ENCODE measurements at regions not wholly inside any gene's neighbourhood (a gene's known extent, or its start where the extent isn't known, plus 50 kb on each side); places are given as distances from the start of the nearest gene placed in this dataset.

- Histone ChIP-seq H3K4me1 (no peaks in the 10 kb centered on the region), H3K9me3 (no peaks in the 10 kb centered on the region), H3K4me3 (no peak overlapping the region), H3K27ac (no peak overlapping the region), H3K36me3 (no peaks in the 10 kb centered on the region), H3K9ac (ENCODE audit: low read depth in 2 of 2, low read length in 2 of 2) (no peak overlapping the region), H3K27me3 (no peaks in the 10 kb centered on the region)
- intact Hi-C loops (cut with DNase I), result no loop called here
- no peak for DNase-seq
- TF ChIP-seq CTCF (IDR thresholded peaks at IDR 0.05), result no peak
Measured at GRCh38 chr5:99879791-99880511, 655.2 kb upstream of the FAM174A start.

GRCh38 chr5:99878830-99879229 lies 656.3 kb upstream of the FAM174A start:
- Histone ChIP-seq H3K9ac (ENCODE audit: low read depth in 2 of 2, low read length in 2 of 2) (no peak overlapping the region), H3K27me3 (no peaks in the 10 kb centered on the region), H3K36me3 (no peaks in the 10 kb centered on the region), H3K27ac (no peak overlapping the region), H3K4me3 (no peak overlapping the region), H3K4me1 (no peaks in the 10 kb centered on the region), H3K9me3 (no peaks in the 10 kb centered on the region)
- no peak for DNase-seq
- intact Hi-C loops (cut with DNase I), result no loop called here
- TF ChIP-seq CTCF (IDR thresholded peaks at IDR 0.05), result no peak

GRCh38 chr5:99866740-99867139 lies 668.4 kb upstream of the FAM174A start:
- no peak for TF ChIP-seq CTCF (IDR thresholded peaks at IDR 0.05)
- intact Hi-C loops (cut with DNase I), result no loop called here
- H3K9me3 ChIP-seq, result no peaks in the 10 kb centered on the region

GRCh38 chr5:99865159-99865558 lies 670.0 kb upstream of the FAM174A start:
- no peak for DNase-seq
- no peaks in the 10 kb centered on the region for H3K4me1 ChIP-seq
- no peaks in the 10 kb centered on the region for H3K36me3 ChIP-seq
- H3K4me3 ChIP-seq, result no peak overlapping the region
- TF ChIP-seq CTCF (IDR thresholded peaks at IDR 0.05), result no peak
- no peak overlapping the region for H3K9ac ChIP-seq (ENCODE audit: low read depth in 2 of 2, low read length in 2 of 2)
- H3K27ac ChIP-seq, result no peak overlapping the region
- no peaks in the 10 kb centered on the region for H3K9me3 ChIP-seq
- no peaks in the 10 kb centered on the region for H3K27me3 ChIP-seq
- intact Hi-C loops (cut with DNase I), result no loop called here

More at GRCh38 chr5:99866740-99867139, 668.4 kb upstream of the FAM174A start:
- H3K36me3 ChIP-seq, result no peaks in the 10 kb centered on the region
- no peak overlapping the region for H3K27ac ChIP-seq
- no peak overlapping the region for H3K9ac ChIP-seq (ENCODE audit: low read depth in 2 of 2, low read length in 2 of 2)
- no peaks in the 10 kb centered on the region for H3K4me1 ChIP-seq
- H3K27me3 ChIP-seq, result no peaks in the 10 kb centered on the region
- DNase-seq, result no peak
- H3K4me3 ChIP-seq, result no peak overlapping the region

GRCh38 chr5:99835791-99836190 lies 699.4 kb upstream of the FAM174A start:
- no peak for TF ChIP-seq CTCF (IDR thresholded peaks at IDR 0.05)
- no peak overlapping the region for H3K4me3 ChIP-seq
- H3K9ac ChIP-seq (ENCODE audit: low read depth in 2 of 2, low read length in 2 of 2), result no peak overlapping the region
- H3K9me3 ChIP-seq, result no peaks in the 10 kb centered on the region
- no peak overlapping the region for H3K27ac ChIP-seq
- no peak for DNase-seq
- no peaks in the 10 kb centered on the region for H3K27me3 ChIP-seq
- no peaks in the 10 kb centered on the region for H3K36me3 ChIP-seq
- intact Hi-C loops (cut with DNase I), result no loop called here
- H3K4me1 ChIP-seq, result no peaks in the 10 kb centered on the region
